ENCODE measurements at regions not wholly inside any gene's neighbourhood (a gene's known extent, or its start where the extent isn't known, plus 50 kb on each side); places are given as distances from the start of the nearest gene placed in this dataset.
"Not testable (repeated sequence)": the region's sequence is repeated elsewhere in the genome, so short reads cannot be mapped to it uniquely, and the experiment has no call there.

GRCh38 chr7:9728014-9728657 lies 1245.5 kb upstream of the PHF14 start:
- intact Hi-C loops (cut with micrococcal nuclease); H3K4me1 Mint-ChIP-seq; H3K9me3 ChIP-seq (ENCODE audit: control insufficient read depth in 2 of 3, low read length in 3 of 3); H3K27me3 ChIP-seq (ENCODE audit: control insufficient read depth in 2 of 2, insufficient read depth in 2 of 2, low read length in 2 of 2); H3K27me3 Mint-ChIP-seq; H3K36me3 ChIP-seq (ENCODE audit: control insufficient read depth in 2 of 3, insufficient read depth in 3 of 3, low read length in 3 of 3); H3K36me3 Mint-ChIP-seq; H3K9me3 Mint-ChIP-seq; CTCF ChIA-PET; H3K4me1 ChIP-seq (ENCODE audit: control insufficient read depth in 2 of 2, insufficient read depth in 2 of 2, low read length in 2 of 2); H3K27ac Mint-ChIP-seq; H3K4me3 Mint-ChIP-seq; H3K27ac ChIP-seq (ENCODE audit: low read depth, low read length); POLR2A ChIA-PET; H3K4me3 ChIP-seq (ENCODE audit: low read length); DNase-seq; ATAC-seq: not testable (repeated sequence)

GRCh38 chr7:9752033-9752432 lies 1221.6 kb upstream of the PHF14 start:
- Histone ChIP-seq H3K9me3 (ENCODE audit: control insufficient read depth in 2 of 3, low read length in 3 of 3) (no peaks in the 10 kb centered on the region), H3K27ac (ENCODE audit: low read depth, low read length) (no peak overlapping the region), H3K27me3 (ENCODE audit: control insufficient read depth in 2 of 2, insufficient read depth in 2 of 2, low read length in 2 of 2) (no peaks in the 10 kb centered on the region), H3K36me3 (ENCODE audit: control insufficient read depth in 2 of 3, insufficient read depth in 3 of 3, low read length in 3 of 3) (no peaks in the 10 kb centered on the region), H3K4me1 (ENCODE audit: control insufficient read depth in 2 of 2, insufficient read depth in 2 of 2, low read length in 2 of 2) (no peaks in the 10 kb centered on the region), H3K4me3 (ENCODE audit: low read length) (no peak overlapping the region)
- H3K36me3 Mint-ChIP-seq: no peaks in the 10 kb centered on the region
- H3K4me3 Mint-ChIP-seq: no peak overlapping the region
- no peaks in the 10 kb centered on the region for H3K4me1 Mint-ChIP-seq
- ATAC-seq: no peak
- no peak for DNase-seq
- POLR2A ChIA-PET: no interaction called here
- no peaks in the 10 kb centered on the region for H3K27me3 Mint-ChIP-seq
- H3K27ac Mint-ChIP-seq: no peak overlapping the region
- H3K9me3 Mint-ChIP-seq: peaks cover 2 to 32% (median 8%) of the 10 kb centered on the region in 11 donors
- CTCF ChIA-PET: no interaction called here
- intact Hi-C loops (cut with micrococcal nuclease): no loop called here

GRCh38 chr7:9761224-9761623 lies 1212.4 kb upstream of the PHF14 start:
- no peak overlapping the region for H3K27ac Mint-ChIP-seq
- no peaks in the 10 kb centered on the region for H3K36me3 Mint-ChIP-seq
- H3K4me3 Mint-ChIP-seq: no peak overlapping the region
- H3K27me3 ChIP-seq (ENCODE audit: control insufficient read depth in 2 of 2, insufficient read depth in 2 of 2, low read length in 2 of 2): no peaks in the 10 kb centered on the region
- H3K4me3 ChIP-seq (ENCODE audit: low read length): no peak overlapping the region
- no peaks in the 10 kb centered on the region for H3K36me3 ChIP-seq (ENCODE audit: control insufficient read depth in 2 of 3, insufficient read depth in 3 of 3, low read length in 3 of 3)
- DNase-seq (no peak), ATAC-seq (no peak)
- ChIA-PET POLR2A (no interaction called here), CTCF (no interaction called here)
- intact Hi-C loops (cut with micrococcal nuclease): no loop called here
- no peak overlapping the region for H3K27ac ChIP-seq (ENCODE audit: low read depth, low read length)
- no peaks in the 10 kb centered on the region for H3K4me1 Mint-ChIP-seq
- H3K27me3 Mint-ChIP-seq: no peaks in the 10 kb centered on the region
- no peaks in the 10 kb centered on the region for H3K4me1 ChIP-seq (ENCODE audit: control insufficient read depth in 2 of 2, insufficient read depth in 2 of 2, low read length in 2 of 2)
- no peaks in the 10 kb centered on the region for H3K9me3 ChIP-seq (ENCODE audit: control insufficient read depth in 2 of 3, low read length in 3 of 3)
- H3K9me3 Mint-ChIP-seq: peaks cover 0 to 5% (median 0%) of the 10 kb centered on the region in 11 donors

GRCh38 chr7:9776900-9777299 lies 1196.8 kb upstream of the PHF14 start:
- H3K4me1 ChIP-seq (ENCODE audit: control insufficient read depth in 2 of 2, insufficient read depth in 2 of 2, low read length in 2 of 2): no peaks in the 10 kb centered on the region
- H3K27me3 ChIP-seq (ENCODE audit: control insufficient read depth in 2 of 2, insufficient read depth in 2 of 2, low read length in 2 of 2): no peaks in the 10 kb centered on the region
- peaks cover 0 to 21% (median 14%) of the 10 kb centered on the region in 11 donors for H3K9me3 Mint-ChIP-seq
- no peaks in the 10 kb centered on the region for H3K36me3 ChIP-seq (ENCODE audit: control insufficient read depth in 2 of 3, insufficient read depth in 3 of 3, low read length in 3 of 3)
- H3K27ac ChIP-seq (ENCODE audit: low read depth, low read length): no peak overlapping the region
- intact Hi-C loops (cut with micrococcal nuclease): no loop called here
- H3K27ac Mint-ChIP-seq: no peak overlapping the region
- no peak overlapping the region for H3K4me3 Mint-ChIP-seq
- H3K27me3 Mint-ChIP-seq: no peaks in the 10 kb centered on the region
- no peaks in the 10 kb centered on the region for H3K9me3 ChIP-seq (ENCODE audit: control insufficient read depth in 2 of 3, low read length in 3 of 3)
- ChIA-PET CTCF (no interaction called here), POLR2A (no interaction called here)
- ATAC-seq (no peak), DNase-seq (no peak)
- H3K4me1 Mint-ChIP-seq: no peaks in the 10 kb centered on the region
- H3K36me3 Mint-ChIP-seq: no peaks in the 10 kb centered on the region
- no peak overlapping the region for H3K4me3 ChIP-seq (ENCODE audit: low read length)

- DNase-seq: no peak
- H3K36me3 Mint-ChIP-seq: no peaks in the 10 kb centered on the region
- H3K4me3 Mint-ChIP-seq: no peak overlapping the region
- CTCF ChIA-PET: interaction anchor here (0.5 kb wide), 1 partner anchor 137 kb away, joined by 3 read pairs; no protein-coding TSS in a partner anchor
- Histone ChIP-seq H3K4me3 (ENCODE audit: low read length) (no peak overlapping the region), H3K27me3 (ENCODE audit: control insufficient read depth in 2 of 2, insufficient read depth in 2 of 2, low read length in 2 of 2) (no peaks in the 10 kb centered on the region), H3K36me3 (ENCODE audit: control insufficient read depth in 2 of 3, insufficient read depth in 3 of 3, low read length in 3 of 3) (no peaks in the 10 kb centered on the region), H3K4me1 (ENCODE audit: control insufficient read depth in 2 of 2, insufficient read depth in 2 of 2, low read length in 2 of 2) (no peaks in the 10 kb centered on the region), H3K27ac (ENCODE audit: low read depth, low read length) (no peak overlapping the region), H3K9me3 (ENCODE audit: control insufficient read depth in 2 of 3, low read length in 3 of 3) (no peaks in the 10 kb centered on the region)
- POLR2A ChIA-PET: no interaction called here
- H3K9me3 Mint-ChIP-seq: peaks cover 0 to 15% (median 10%) of the 10 kb centered on the region in 11 donors
- intact Hi-C loops (cut with micrococcal nuclease): no loop called here
- H3K27ac Mint-ChIP-seq: no peak overlapping the region
- no peaks in the 10 kb centered on the region for H3K4me1 Mint-ChIP-seq
- ATAC-seq: no peak
- H3K27me3 Mint-ChIP-seq: no peaks in the 10 kb centered on the region
Observed at GRCh38 chr7:9778367-9778766, 1195.3 kb upstream of the PHF14 start.

- POLR2A ChIA-PET: no interaction called here
- ATAC-seq (no peak), DNase-seq (no peak)
Observed at GRCh38 chr7:9781710-9782109, 1192.0 kb upstream of the PHF14 start.

GRCh38 chr7:9782275-9782674 lies 1191.4 kb upstream of the PHF14 start:
- H3K9me3 ChIP-seq (ENCODE audit: control insufficient read depth in 2 of 3, low read length in 3 of 3): no peaks in the 10 kb centered on the region
- H3K4me3 ChIP-seq (ENCODE audit: low read length): no peak overlapping the region
- no peak overlapping the region for H3K27ac ChIP-seq (ENCODE audit: low read depth, low read length)
- Mint-ChIP-seq H3K4me1 (no peaks in the 10 kb centered on the region), H3K36me3 (no peaks in the 10 kb centered on the region), H3K27me3 (no peaks in the 10 kb centered on the region), H3K27ac (no peak overlapping the region), H3K4me3 (no peak overlapping the region), H3K9me3 (peaks cover 0 to 14% (median 3%) of the 10 kb centered on the region in 11 donors)
- ChIA-PET CTCF (no interaction called here), POLR2A (no interaction called here)
- H3K27me3 ChIP-seq (ENCODE audit: control insufficient read depth in 2 of 2, insufficient read depth in 2 of 2, low read length in 2 of 2): no peaks in the 10 kb centered on the region
- ATAC-seq (no peak), DNase-seq (no peak)
- intact Hi-C loops (cut with micrococcal nuclease): no loop called here
- H3K36me3 ChIP-seq (ENCODE audit: control insufficient read depth in 2 of 3, insufficient read depth in 3 of 3, low read length in 3 of 3): no peaks in the 10 kb centered on the region
- no peaks in the 10 kb centered on the region for H3K4me1 ChIP-seq (ENCODE audit: control insufficient read depth in 2 of 2, insufficient read depth in 2 of 2, low read length in 2 of 2)

More at GRCh38 chr7:9781710-9782109, 1192.0 kb upstream of the PHF14 start:
- CTCF ChIA-PET: no interaction called here
- Mint-ChIP-seq H3K27me3 (no peaks in the 10 kb centered on the region), H3K36me3 (no peaks in the 10 kb centered on the region), H3K27ac (no peak overlapping the region), H3K4me3 (no peak overlapping the region), H3K9me3 (peaks cover 0 to 14% (median 6%) of the 10 kb centered on the region in 11 donors), H3K4me1 (no peaks in the 10 kb centered on the region)
- H3K27me3 ChIP-seq (ENCODE audit: control insufficient read depth in 2 of 2, insufficient read depth in 2 of 2, low read length in 2 of 2): no peaks in the 10 kb centered on the region
- H3K27ac ChIP-seq (ENCODE audit: low read depth, low read length): no peak overlapping the region
- no peaks in the 10 kb centered on the region for H3K4me1 ChIP-seq (ENCODE audit: control insufficient read depth in 2 of 2, insufficient read depth in 2 of 2, low read length in 2 of 2)
- no peak overlapping the region for H3K4me3 ChIP-seq (ENCODE audit: low read length)
- H3K9me3 ChIP-seq (ENCODE audit: control insufficient read depth in 2 of 3, low read length in 3 of 3): no peaks in the 10 kb centered on the region
- H3K36me3 ChIP-seq (ENCODE audit: control insufficient read depth in 2 of 3, insufficient read depth in 3 of 3, low read length in 3 of 3): no peaks in the 10 kb centered on the region
- intact Hi-C loops (cut with micrococcal nuclease): no loop called here

All from naive thymus-derived CD4-positive, alpha-beta T cell (primary cell).